ENCODE measurements at regions not wholly inside any gene's neighbourhood (a gene's known extent, or its start where the extent isn't known, plus 50 kb on each side); places are given as distances from the start of the nearest gene placed in this dataset.

- H3K27ac ChIP-seq (replicated peaks in 1 of 4): no peak overlapping the region
- peaks cover 9 to 16% (median 15%) of the 10 kb centered on the region in 4 donors for H3K4me1 ChIP-seq
- no peak overlapping the region for H3K4me3 ChIP-seq
- no peak for DNase-seq (ENCODE audit: extremely low spot score)
- intact Hi-C loops (cut with DNase I): no loop called here
- TF ChIP-seq POLR2AphosphoS5 (IDR thresholded peaks at IDR 0.05) (no peak), EP300 (IDR thresholded peaks at IDR 0.05) (no peak), CTCF (IDR thresholded peaks at IDR 0.05) (no peak), POLR2A (IDR thresholded peaks at IDR 0.05; ENCODE audit: low read depth) (no peak)
- H3K36me3 ChIP-seq: no peaks in the 10 kb centered on the region
- no peaks in the 10 kb centered on the region for H3K9me3 ChIP-seq
- H3K27me3 ChIP-seq: no peaks in the 10 kb centered on the region
These were observed 159.1 kb downstream of the BAMBI start for GRCh38 chr10:28836435-28836743.

GRCh38 chr10:28837613-28838390 lies 160.5 kb downstream of the BAMBI start:
- 67% methylated on average over 3 of the region's 3 CpGs for WGBS
- no peak overlapping the region for H3K27ac ChIP-seq (replicated peaks in 1 of 4)
- TF ChIP-seq POLR2AphosphoS5 (IDR thresholded peaks at IDR 0.05): no peak
- no peak for TF ChIP-seq CTCF (IDR thresholded peaks at IDR 0.05)
- TF ChIP-seq POLR2A (IDR thresholded peaks at IDR 0.05; ENCODE audit: low read depth): no peak
- intact Hi-C loops (cut with DNase I): no loop called here
- DNase-seq (ENCODE audit: extremely low spot score): no peak
- H3K36me3 ChIP-seq: no peaks in the 10 kb centered on the region
- no peaks in the 10 kb centered on the region for H3K9me3 ChIP-seq
- H3K27me3 ChIP-seq: no peaks in the 10 kb centered on the region
- H3K4me3 ChIP-seq: no peak overlapping the region
- peaks cover 20 to 26% (median 22%) of the 10 kb centered on the region in 4 donors for H3K4me1 ChIP-seq

GRCh38 chr10:28838908-28839307 lies 161.6 kb downstream of the BAMBI start:
- H3K27ac ChIP-seq (replicated peaks in 1 of 4): no peak overlapping the region
- intact Hi-C loops (cut with DNase I): no loop called here

GRCh38 chr10:28839600-28840007 lies 162.3 kb downstream of the BAMBI start:
- H3K27me3 ChIP-seq: no peaks in the 10 kb centered on the region
- no peak for DNase-seq (ENCODE audit: extremely low spot score)
- TF ChIP-seq CTCF (IDR thresholded peaks at IDR 0.05): no peak
- TF ChIP-seq EP300 (IDR thresholded peaks at IDR 0.05): no peak
- no peak for TF ChIP-seq POLR2A (IDR thresholded peaks at IDR 0.05; ENCODE audit: low read depth)
- no peak for TF ChIP-seq POLR2AphosphoS5 (IDR thresholded peaks at IDR 0.05)
- intact Hi-C loops (cut with DNase I): no loop called here
- no peak overlapping the region for H3K4me3 ChIP-seq
- H3K36me3 ChIP-seq: no peaks in the 10 kb centered on the region
- 35% methylated on average over 6 of the region's 6 CpGs for WGBS
- H3K9me3 ChIP-seq: peaks cover 0 to 8% (median under 1%) of the 10 kb centered on the region in 4 donors
- peaks cover 20 to 26% (median 22%) of the 10 kb centered on the region in 4 donors for H3K4me1 ChIP-seq
- H3K27ac ChIP-seq (replicated peaks in 1 of 4): no peak overlapping the region

More at GRCh38 chr10:28838908-28839307, 161.6 kb downstream of the BAMBI start:
- H3K4me3 ChIP-seq: no peak overlapping the region
- DNase-seq (ENCODE audit: extremely low spot score): no peak
- WGBS: 82% methylated on average over 2 of the region's 2 CpGs
- no peaks in the 10 kb centered on the region for H3K27me3 ChIP-seq
- TF ChIP-seq POLR2AphosphoS5 (IDR thresholded peaks at IDR 0.05) (no peak), POLR2A (IDR thresholded peaks at IDR 0.05; ENCODE audit: low read depth) (no peak), EP300 (IDR thresholded peaks at IDR 0.05) (no peak), CTCF (IDR thresholded peaks at IDR 0.05) (no peak)
- H3K36me3 ChIP-seq: no peaks in the 10 kb centered on the region
- H3K9me3 ChIP-seq: peaks cover 0 to under 1% (median 0%) of the 10 kb centered on the region in 4 donors
- peaks cover 20 to 26% (median 22%) of the 10 kb centered on the region in 4 donors for H3K4me1 ChIP-seq

- Histone ChIP-seq H3K4me1 (peaks cover 20 to 26% (median 22%) of the 10 kb centered on the region in 4 donors), H3K27ac (replicated peaks in 1 of 4) (no peak overlapping the region), H3K9me3 (peaks cover 0 to 8% (median 4%) of the 10 kb centered on the region in 4 donors), H3K27me3 (no peaks in the 10 kb centered on the region), H3K4me3 (no peak overlapping the region), H3K36me3 (no peaks in the 10 kb centered on the region)
- no peak for TF ChIP-seq CTCF (IDR thresholded peaks at IDR 0.05)
- no peak for TF ChIP-seq EP300 (IDR thresholded peaks at IDR 0.05)
- no peak for TF ChIP-seq POLR2A (IDR thresholded peaks at IDR 0.05; ENCODE audit: low read depth)
- no peak for TF ChIP-seq POLR2AphosphoS5 (IDR thresholded peaks at IDR 0.05)
- no peak for DNase-seq (ENCODE audit: extremely low spot score)
- intact Hi-C loops (cut with DNase I): no loop called here
- 91% methylated on average over 6 of the region's 6 CpGs for WGBS
These were observed 162.9 kb downstream of the BAMBI start for GRCh38 chr10:28840202-28840601.
